ENCODE measurements at regions not wholly inside any gene's neighbourhood (a gene's known extent, or its start where the extent isn't known, plus 50 kb on each side); places are given as distances from the start of the nearest gene placed in this dataset.

DNA sequence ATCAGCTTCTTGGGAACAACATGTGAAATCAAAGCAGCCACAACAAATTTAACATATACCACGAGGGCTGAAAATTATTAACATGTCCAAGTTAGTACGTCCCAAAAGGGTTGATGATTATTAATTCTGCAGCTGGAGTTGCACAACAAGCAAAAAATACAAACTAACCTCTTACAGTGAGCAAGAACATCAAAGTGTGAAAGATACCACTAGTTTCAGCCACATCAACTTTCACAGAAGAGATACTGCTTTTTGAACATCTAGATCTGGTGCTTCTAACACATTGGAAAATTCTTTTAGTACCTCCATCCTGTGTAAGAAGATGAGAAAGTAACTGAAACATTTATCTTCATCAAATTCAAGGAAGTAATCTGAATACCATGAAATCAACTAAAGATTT, 334.1 kb downstream of the PCDH7 start:
- no peaks in the 10 kb centered on the region for H3K9me3 Mint-ChIP-seq
- H3K4me1 Mint-ChIP-seq = peaks cover 7% of the 10 kb centered on the region
- H3K27me3 Mint-ChIP-seq (ENCODE audit: low read depth) = no peaks in the 10 kb centered on the region
- TF ChIP-seq CTCF (IDR thresholded peaks at IDR 0.05; ENCODE audit: unreplicated experiment in 3 of 3) = no peak
- no peaks in the 10 kb centered on the region for H3K36me3 Mint-ChIP-seq (ENCODE audit: low read depth)
- H3K4me3 Mint-ChIP-seq = no peak overlapping the region
- no peak overlapping the region for H3K27ac Mint-ChIP-seq

DNA sequence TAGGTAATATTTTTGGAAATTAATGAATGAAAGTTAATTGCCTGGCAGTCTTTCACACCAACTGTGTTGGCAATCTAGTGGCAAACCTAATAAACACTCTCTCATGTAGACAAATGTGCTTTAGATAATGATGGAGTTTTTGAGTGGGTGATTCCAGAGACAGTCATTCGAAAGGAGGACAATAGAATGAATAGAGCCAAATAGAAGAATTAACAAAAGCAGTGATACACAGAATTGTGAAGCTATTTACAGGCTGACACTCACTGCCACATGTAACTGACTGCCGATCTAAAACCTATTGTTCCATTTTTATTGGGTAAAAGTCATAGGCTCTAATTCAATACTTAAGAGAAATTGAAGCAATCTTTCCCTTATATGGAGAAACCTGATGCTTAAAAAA, 338.5 kb downstream of the PCDH7 start:
- no peak for TF ChIP-seq CTCF (IDR thresholded peaks at IDR 0.05; ENCODE audit: unreplicated experiment in 3 of 3)
- Mint-ChIP-seq H3K4me1 (no peaks in the 10 kb centered on the region), H3K27ac (no peak overlapping the region), H3K27me3 (ENCODE audit: low read depth) (no peaks in the 10 kb centered on the region), H3K9me3 (no peaks in the 10 kb centered on the region), H3K4me3 (no peak overlapping the region), H3K36me3 (ENCODE audit: low read depth) (no peaks in the 10 kb centered on the region)

DNA sequence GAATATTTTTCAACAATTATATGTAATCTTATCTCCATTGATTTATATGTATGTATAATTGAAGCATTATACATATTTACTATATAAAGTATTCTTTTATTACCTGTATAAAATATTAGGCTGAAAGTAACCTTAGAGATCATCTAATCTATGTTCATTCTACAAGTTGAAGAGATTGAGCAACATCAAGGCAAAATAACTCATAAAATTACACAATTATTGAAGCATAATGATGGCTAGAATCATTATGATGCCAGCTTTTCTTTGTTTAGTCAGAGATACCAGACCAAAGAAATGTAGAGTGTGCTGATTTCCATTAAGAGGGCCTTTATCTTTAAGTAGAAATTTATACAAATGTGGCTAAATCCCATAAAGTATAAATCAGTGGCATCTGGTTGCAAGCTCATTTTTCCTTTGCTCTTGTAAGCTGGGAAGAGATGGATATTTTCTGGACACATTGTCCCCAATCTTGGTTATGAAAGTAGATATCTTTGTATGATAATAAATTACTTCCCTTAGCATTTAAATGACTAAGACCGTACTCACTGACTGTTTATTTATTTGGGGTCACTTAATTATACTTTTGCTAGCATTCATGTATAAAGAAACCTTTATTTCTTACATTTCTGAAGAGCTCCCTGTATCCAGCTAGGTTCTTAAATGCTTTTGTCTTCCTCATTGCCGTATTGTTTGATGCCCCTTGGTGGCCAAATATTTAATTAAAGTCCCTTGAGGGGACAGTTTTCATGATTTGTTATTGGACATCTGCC, 339.8 kb downstream of the PCDH7 start:
- no peaks in the 10 kb centered on the region for H3K36me3 Mint-ChIP-seq (ENCODE audit: low read depth)
- no peaks in the 10 kb centered on the region for H3K4me1 Mint-ChIP-seq
- H3K9me3 Mint-ChIP-seq = no peaks in the 10 kb centered on the region
- TF ChIP-seq CTCF (IDR thresholded peaks at IDR 0.05; ENCODE audit: unreplicated experiment in 3 of 3) = no peak
- H3K27me3 Mint-ChIP-seq (ENCODE audit: low read depth) = no peaks in the 10 kb centered on the region
- no peak overlapping the region for H3K27ac Mint-ChIP-seq
- H3K4me3 Mint-ChIP-seq = no peak overlapping the region

DNA sequence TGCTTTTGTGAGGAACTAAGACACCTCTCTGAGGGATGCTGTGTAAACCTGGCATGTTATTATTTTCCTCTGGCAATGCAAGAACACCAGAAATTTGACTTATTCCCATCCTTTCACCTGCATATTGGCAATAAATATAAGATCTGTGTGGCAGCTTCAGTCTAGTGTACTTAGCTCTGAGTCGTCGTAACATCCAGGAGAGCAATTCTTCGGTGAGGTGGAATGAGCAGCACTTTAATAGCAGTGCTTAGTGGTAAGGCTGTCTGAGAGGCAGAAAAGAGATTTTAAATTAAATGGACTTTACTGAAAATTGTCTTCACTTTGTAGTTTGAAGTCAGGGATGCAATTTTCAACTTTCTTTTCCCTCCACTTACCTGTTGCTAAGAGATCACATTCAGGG, 344.9 kb downstream of the PCDH7 start:
- no peaks in the 10 kb centered on the region for H3K9me3 Mint-ChIP-seq
- no peaks in the 10 kb centered on the region for H3K36me3 Mint-ChIP-seq (ENCODE audit: low read depth)
- H3K27me3 Mint-ChIP-seq (ENCODE audit: low read depth) = no peaks in the 10 kb centered on the region
- no peak overlapping the region for H3K27ac Mint-ChIP-seq
- H3K4me3 Mint-ChIP-seq = no peak overlapping the region
- no peak for TF ChIP-seq CTCF (IDR thresholded peaks at IDR 0.05; ENCODE audit: unreplicated experiment in 3 of 3)
- peaks cover 18% of the 10 kb centered on the region for H3K4me1 Mint-ChIP-seq

DNA sequence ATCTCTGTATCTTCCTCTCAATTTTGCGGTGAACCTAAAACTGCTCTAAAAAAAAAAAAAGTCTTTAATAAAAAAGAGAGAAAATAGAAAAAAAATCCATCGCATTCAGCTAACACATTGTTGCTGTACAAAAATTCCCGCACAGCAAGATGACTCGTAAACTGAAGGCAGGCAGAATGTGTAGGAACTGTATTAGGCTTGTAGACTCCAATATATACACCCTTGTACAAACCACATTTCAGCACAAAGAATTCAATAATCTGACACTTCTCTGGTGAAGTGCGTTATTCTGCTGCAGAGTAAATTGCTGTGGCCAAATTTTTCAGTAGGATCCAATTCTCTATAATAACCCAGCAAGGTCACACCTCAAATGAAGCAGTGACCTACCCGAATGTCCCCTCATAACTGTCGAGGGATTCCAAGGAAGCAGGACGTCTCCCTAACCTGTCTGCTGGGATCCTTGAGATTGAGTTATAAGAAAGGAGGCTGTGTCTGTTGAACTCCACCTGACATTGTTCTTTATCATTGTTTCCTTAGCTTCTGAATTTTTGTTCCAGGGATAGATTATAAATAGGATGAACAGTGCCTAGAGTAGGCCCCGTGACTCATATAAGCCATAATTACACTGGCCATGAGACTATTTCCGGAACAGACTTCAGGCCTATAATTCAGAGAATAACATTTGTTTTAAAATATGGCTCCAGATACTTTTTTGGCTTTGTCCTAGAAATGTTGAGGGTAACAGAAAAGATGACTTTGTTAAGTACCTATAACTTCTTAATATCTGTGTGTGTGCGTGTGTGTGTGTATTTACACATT, 348.3 kb downstream of the PCDH7 start:
- peak overlapping the region in 2 of 3 experiments; percentile 12 to 53 for H3K27ac Mint-ChIP-seq
- no peak overlapping the region for H3K4me3 Mint-ChIP-seq
- H3K4me1 Mint-ChIP-seq = peaks cover 29% of the 10 kb centered on the region
- H3K9me3 Mint-ChIP-seq = no peaks in the 10 kb centered on the region
- H3K27me3 Mint-ChIP-seq (ENCODE audit: low read depth) = no peaks in the 10 kb centered on the region
- no peak for TF ChIP-seq CTCF (IDR thresholded peaks at IDR 0.05; ENCODE audit: unreplicated experiment in 3 of 3)
- H3K36me3 Mint-ChIP-seq (ENCODE audit: low read depth) = no peaks in the 10 kb centered on the region

Data from nephron (organoid).